H1 (cell line): ENCODE measurements at regions not wholly inside any gene's neighbourhood (a gene's known extent, or its start where the extent isn't known, plus 50 kb on each side); places are given as distances from the start of the nearest gene placed in this dataset.

Experiments
- ATF2 ChIP-seq: IDR thresholded peaks from 2 replicates; pipeline ENCODE4 v1.6.1; 2012; ENCODE audit warnings: low read length, inconsistent platforms
- CTCF ChIP-seq, 3 experiments: IDR thresholded peaks; 1 replicate in 2 of 3; 2 replicates in 1 of 3; pipeline versions ENCODE4 v1.5.1 to v1.6.1; 2011; ENCODE audit warnings: low read length in 3 of 3, mild to moderate bottlenecking in 3 of 3, inconsistent platforms in 2 of 3, low read depth in 1 of 3, moderate library complexity in 1 of 3; ENCODE audit not compliant: insufficient read depth in 1 of 3; ENCODE audit errors: control extremely low read depth in 1 of 3
- EP300 ChIP-seq, 2 experiments: IDR thresholded peaks; 1 replicate in 1 of 2; 2 replicates in 1 of 2; pipeline ENCODE4 v1.6.1; 2011 to 2012; ENCODE audit warnings: low read depth in 2 of 2, low read length in 2 of 2, mild to moderate bottlenecking in 2 of 2, borderline replicate concordance in 1 of 2, inconsistent platforms in 1 of 2, moderate library complexity in 1 of 2
- KDM1A ChIP-seq: fragments of 200-600, 300-600 bp; sonication (generic); IDR thresholded peaks from 2 replicates; pipeline ENCODE4 v1.7.1; 2016; ENCODE audit warnings: mild to moderate bottlenecking, low read length, borderline replicate concordance
- POLR2AphosphoS5 ChIP-seq: IDR thresholded peaks from 2 replicates; pipeline ENCODE4 v1.6.1; 2011; ENCODE audit warnings: low read depth, low read length
- RNF2 ChIP-seq: fragments of 200-900, 300-1000 bp; sonication (generic); IDR thresholded peaks from 2 replicates; pipeline ENCODE4 v1.7.1; 2016; ENCODE audit warnings: borderline replicate concordance, low read depth, mild to moderate bottlenecking, antibody characterized with exemption, low read length; ENCODE audit not compliant: poor library complexity, severe bottlenecking; ENCODE audit errors: missing control alignments
- RXRA ChIP-seq: IDR thresholded peaks from 2 replicates; pipeline ENCODE4 v1.6.1; 2011; ENCODE audit warnings: low read depth, mild to moderate bottlenecking, low read length, moderate library complexity; ENCODE audit not compliant: insufficient read depth
- TAF1 ChIP-seq: IDR thresholded peaks from 2 replicates; pipeline ENCODE4 v1.6.1; 2011; ENCODE audit warnings: mild to moderate bottlenecking, low read depth, low read length
- TAF7 ChIP-seq: optimal IDR thresholded peaks from 2 replicates; pipeline ENCODE3; 2011; ENCODE audit warnings: low read depth, mild to moderate bottlenecking, inconsistent platforms, low read length, moderate library complexity, borderline replicate concordance

GRCh38 chr3:161748049-161748448 is 251.4 kb downstream of the OTOL1 start:
- no peak for TF ChIP-seq TAF7
- no peak for TF ChIP-seq RNF2
- no peak for TF ChIP-seq KDM1A
- no peak for TF ChIP-seq CTCF (IDR thresholded peaks at IDR 0.05; ENCODE audit: control extremely low read depth in 1 of 3, insufficient read depth in 1 of 3, low read depth in 1 of 3, low read length in 3 of 3)
- no peak for TF ChIP-seq TAF1
- TF ChIP-seq RXRA = no peak
- TF ChIP-seq POLR2AphosphoS5 = no peak
- TF ChIP-seq ATF2 = no peak
- TF ChIP-seq EP300 (IDR thresholded peaks at IDR 0.05; ENCODE audit: borderline replicate concordance in 1 of 2, low read depth in 2 of 2, low read length in 2 of 2) = no peak
